NCI-H748 treated with DMSO at 0.1 percent for 48 hours (cell line): ENCODE measurements at regions not wholly inside any gene's neighbourhood (a gene's known extent, or its start where the extent isn't known, plus 50 kb on each side); places are given as distances from the start of the nearest gene placed in this dataset.

Experiments
- DNase-seq: peaks from one replicate; lab custom pipeline; 2025; lab: John Stamatoyannopoulos, UW

GRCh38 chr20:51876313-51876940, 74.1 kb upstream of the SALL4 start:
- no peak for DNase-seq

GRCh38 chr20:51873652-51874051, 71.3 kb upstream of the SALL4 start:
- DNase-seq: no peak

- DNase-seq: no peak
Observed at GRCh38 chr20:51871943-51872342, 69.6 kb upstream of the SALL4 start.

- no peak for DNase-seq
Observed at GRCh38 chr20:51869002-51869401, 66.7 kb upstream of the SALL4 start.

GRCh38 chr20:51867251-51867650, 64.9 kb upstream of the SALL4 start:
- no peak for DNase-seq

- no peak for DNase-seq
Observed at GRCh38 chr20:51864967-51865366, 62.6 kb upstream of the SALL4 start.

- DNase-seq: no peak
Observed at GRCh38 chr20:51862796-51863195, 60.5 kb upstream of the SALL4 start.

GRCh38 chr20:51861726-51862466, 59.6 kb upstream of the SALL4 start:
- DNase-seq: no peak

- DNase-seq: no peak
Observed at GRCh38 chr20:51860111-51860882, 58.0 kb upstream of the SALL4 start.

- no peak for DNase-seq
Observed at GRCh38 chr20:51856432-51856831, 54.1 kb upstream of the SALL4 start.

GRCh38 chr20:51854921-51855320, 52.6 kb upstream of the SALL4 start:
- DNase-seq: no peak
